ENCODE measurements at regions not wholly inside any gene's neighbourhood (a gene's known extent, or its start where the extent isn't known, plus 50 kb on each side); places are given as distances from the start of the nearest gene placed in this dataset.

GRCh38 chr17:28268610-28269313 is 50.2 kb upstream of the TMEM97 start:
- DNase-seq (ENCODE audit: low read depth) = no peak
- TF ChIP-seq CTCF (conservative IDR thresholded peaks at IDR 0.05; ENCODE audit: low read depth, low read length) = no peak
- H3K4me3 ChIP-seq (ENCODE audit: low read depth, low read length) = no peak overlapping the region

Measured in epithelial cell of proximal tubule (primary cell).